HFFc6 (cell line): ENCODE measurements at regions not wholly inside any gene's neighbourhood (a gene's known extent, or its start where the extent isn't known, plus 50 kb on each side); places are given as distances from the start of the nearest gene placed in this dataset.
A peak's percentile ranks its signal among the peaks of the same experiment; 100 is the strongest.

Experiments
- DNase-seq: peaks from one replicate; pipeline ENCODE4 v3.0.0-alpha.2; 2018
- H3K27ac Mint-ChIP-seq: 2 replicates; pipeline ENCODE4 v1.8.0; 2020; ENCODE audit warnings: mild to moderate bottlenecking, mixed read lengths
- H3K27me3 Mint-ChIP-seq: 2 replicates; pipeline ENCODE4 v1.8.0; 2021; ENCODE audit warnings: mild to moderate bottlenecking, moderate library complexity, mixed read lengths; ENCODE audit not compliant: insufficient read depth
- H3K36me3 Mint-ChIP-seq: 2 replicates; pipeline ENCODE4 v1.8.0; 2021; ENCODE audit warnings: low read depth, mixed read lengths
- H3K4me1 Mint-ChIP-seq: 2 replicates; pipeline ENCODE4 v1.8.0; 2020; ENCODE audit warnings: low read depth, mixed read lengths
- H3K4me3 Mint-ChIP-seq: 2 replicates; pipeline ENCODE4 v1.8.0; 2020; ENCODE audit warnings: mild to moderate bottlenecking, moderate library complexity, mixed read lengths
- H3K9me3 Mint-ChIP-seq: 2 replicates; pipeline ENCODE4 v1.8.0; 2020; ENCODE audit warnings: mild to moderate bottlenecking, mixed read lengths
- CTCF ChIP-seq: fragments of 200-600 bp; sonication (generic); IDR thresholded peaks from 2 replicates; pipeline ENCODE4 v1.5.0; 2021; ENCODE audit warnings: antibody characterized with exemption, mild to moderate bottlenecking

- H3K4me1 Mint-ChIP-seq: peaks cover 10% of the 10 kb centered on the region; the same call in 1 of the 2 replicates
- no peak for TF ChIP-seq CTCF
- no peak overlapping the region for H3K4me3 Mint-ChIP-seq
- no peak overlapping the region for H3K27ac Mint-ChIP-seq
- H3K36me3 Mint-ChIP-seq: no peaks in the 10 kb centered on the region
- peak; percentile 78 for DNase-seq
- H3K27me3 Mint-ChIP-seq: peaks cover 1% of the 10 kb centered on the region; the same call in 1 of the 2 replicates
- H3K9me3 Mint-ChIP-seq: peaks cover 10% of the 10 kb centered on the region
Observed at GRCh38 chr17:70405492-70406220, 236.3 kb downstream of the KCNJ2 start.

GRCh38 chr17:70407506-70407905 is 238.2 kb downstream of the KCNJ2 start:
- H3K27me3 Mint-ChIP-seq: 0 out of 2 replicates have a peak, but pooled peaks cover 1% of the 10 kb centered on the region
- H3K9me3 Mint-ChIP-seq: peaks cover 5% of the 10 kb centered on the region
- no peak for TF ChIP-seq CTCF
- no peak overlapping the region for H3K27ac Mint-ChIP-seq
- no peak for DNase-seq
- H3K4me1 Mint-ChIP-seq: peaks cover 10% of the 10 kb centered on the region; the same call in 1 of the 2 replicates
- no peak overlapping the region for H3K4me3 Mint-ChIP-seq
- H3K36me3 Mint-ChIP-seq: no peaks in the 10 kb centered on the region

GRCh38 chr17:70408768-70409167 is 239.4 kb downstream of the KCNJ2 start:
- H3K4me1 Mint-ChIP-seq: peaks cover 10% of the 10 kb centered on the region; the same call in 1 of the 2 replicates
- no peaks in the 10 kb centered on the region for H3K36me3 Mint-ChIP-seq
- 0 out of 2 replicates have a peak, but pooled peaks cover 1% of the 10 kb centered on the region for H3K27me3 Mint-ChIP-seq
- DNase-seq: no peak
- TF ChIP-seq CTCF: no peak
- H3K4me3 Mint-ChIP-seq: no peak overlapping the region
- peaks cover 7% of the 10 kb centered on the region for H3K9me3 Mint-ChIP-seq
- no peak overlapping the region for H3K27ac Mint-ChIP-seq

GRCh38 chr17:70414300-70414699 is 245.0 kb downstream of the KCNJ2 start:
- no peaks in the 10 kb centered on the region for H3K4me1 Mint-ChIP-seq
- no peak for DNase-seq
- H3K4me3 Mint-ChIP-seq: no peak overlapping the region
- no peaks in the 10 kb centered on the region for H3K36me3 Mint-ChIP-seq
- no peak overlapping the region for H3K27ac Mint-ChIP-seq
- H3K9me3 Mint-ChIP-seq: peaks cover 21% of the 10 kb centered on the region
- no peak for TF ChIP-seq CTCF
- no peaks in the 10 kb centered on the region for H3K27me3 Mint-ChIP-seq

- TF ChIP-seq CTCF: no peak
- DNase-seq: no peak
- Mint-ChIP-seq H3K27ac (no peak overlapping the region), H3K4me3 (no peak overlapping the region), H3K4me1 (no peaks in the 10 kb centered on the region), H3K9me3 (peaks cover 35% of the 10 kb centered on the region), H3K27me3 (no peaks in the 10 kb centered on the region), H3K36me3 (no peaks in the 10 kb centered on the region)
Observed at GRCh38 chr17:70420861-70421445, 251.6 kb downstream of the KCNJ2 start.
